ENCODE measurements at regions not wholly inside any gene's neighbourhood (a gene's known extent, or its start where the extent isn't known, plus 50 kb on each side); places are given as distances from the start of the nearest gene placed in this dataset.
A peak's percentile ranks its signal among the peaks of the same experiment; 100 is the strongest.
"Not testable (repeated sequence)": the region's sequence is repeated elsewhere in the genome, so short reads cannot be mapped to it uniquely, and the experiment has no call there.

GRCh38 chr18:61676773-61677434 is 215.9 kb downstream of the RNF152 start:
- no peak for DNase-seq (ENCODE audit: low spot score)

- DNase-seq (ENCODE audit: low spot score), result no peak
These were observed 223.5 kb downstream of the RNF152 start for GRCh38 chr18:61669320-61669719.

- no peak for DNase-seq (ENCODE audit: low spot score)
These were observed 225.8 kb downstream of the RNF152 start for GRCh38 chr18:61666876-61667590.

- DNase-seq (ENCODE audit: low spot score), result no peak
These were observed 228.3 kb downstream of the RNF152 start for GRCh38 chr18:61664419-61665084.

GRCh38 chr18:61662726-61663125 is 230.1 kb downstream of the RNF152 start:
- DNase-seq (ENCODE audit: low spot score), result no peak

GRCh38 chr18:61658431-61658830 is 234.4 kb downstream of the RNF152 start:
- no peak for DNase-seq (ENCODE audit: low spot score)

- DNase-seq (ENCODE audit: low spot score), result no peak
These were observed 235.6 kb downstream of the RNF152 start for GRCh38 chr18:61657066-61657732.

- DNase-seq (ENCODE audit: low spot score), result no peak
These were observed 237.2 kb downstream of the RNF152 start for GRCh38 chr18:61655630-61656029.

- DNase-seq (ENCODE audit: low spot score), result no peak
These were observed 238.8 kb downstream of the RNF152 start for GRCh38 chr18:61653823-61654551.

GRCh38 chr18:61651880-61652268 is 240.9 kb downstream of the RNF152 start:
- peak; percentile 35 for DNase-seq (ENCODE audit: low spot score)

GRCh38 chr18:61651145-61651879 is 241.5 kb downstream of the RNF152 start:
- DNase-seq (ENCODE audit: low spot score), result no peak

- DNase-seq (ENCODE audit: low spot score), result peak; percentile 8
These were observed 248.7 kb downstream of the RNF152 start for GRCh38 chr18:61643884-61644647.

GRCh38 chr18:61639886-61640285 is 252.9 kb downstream of the RNF152 start:
- DNase-seq (ENCODE audit: low spot score), result no peak

- DNase-seq (ENCODE audit: low spot score), result no peak
These were observed 254.8 kb downstream of the RNF152 start for GRCh38 chr18:61637905-61638595.

- no peak for DNase-seq (ENCODE audit: low spot score)
These were observed 255.5 kb downstream of the RNF152 start for GRCh38 chr18:61637319-61637718.

GRCh38 chr18:61635901-61636528 is 256.8 kb downstream of the RNF152 start:
- no peak for DNase-seq (ENCODE audit: low spot score)

GRCh38 chr18:61628085-61628484 is 264.7 kb downstream of the RNF152 start:
- no peak for DNase-seq (ENCODE audit: low spot score)

GRCh38 chr18:61624631-61625030 is 268.2 kb downstream of the RNF152 start:
- not testable (repeated sequence) for DNase-seq (ENCODE audit: low spot score)

GRCh38 chr18:61619783-61620182 is 273.0 kb downstream of the RNF152 start:
- DNase-seq (ENCODE audit: low spot score), result no peak
